GM12892 (cell line): ENCODE measurements at regions not wholly inside any gene's neighbourhood (a gene's known extent, or its start where the extent isn't known, plus 50 kb on each side); places are given as distances from the start of the nearest gene placed in this dataset.

Source experiments
- POLR2A ChIP-seq: IDR thresholded peaks from 2 replicates; pipeline ENCODE4 v1.6.1; 2011; ENCODE audit warnings: low read depth, low read length, control low read depth
- TAF1 ChIP-seq: IDR thresholded peaks from 2 replicates; pipeline ENCODE4 v1.6.1; 2011; ENCODE audit warnings: low read depth, mild to moderate bottlenecking, control low read depth, low read length, borderline replicate concordance

DNA sequence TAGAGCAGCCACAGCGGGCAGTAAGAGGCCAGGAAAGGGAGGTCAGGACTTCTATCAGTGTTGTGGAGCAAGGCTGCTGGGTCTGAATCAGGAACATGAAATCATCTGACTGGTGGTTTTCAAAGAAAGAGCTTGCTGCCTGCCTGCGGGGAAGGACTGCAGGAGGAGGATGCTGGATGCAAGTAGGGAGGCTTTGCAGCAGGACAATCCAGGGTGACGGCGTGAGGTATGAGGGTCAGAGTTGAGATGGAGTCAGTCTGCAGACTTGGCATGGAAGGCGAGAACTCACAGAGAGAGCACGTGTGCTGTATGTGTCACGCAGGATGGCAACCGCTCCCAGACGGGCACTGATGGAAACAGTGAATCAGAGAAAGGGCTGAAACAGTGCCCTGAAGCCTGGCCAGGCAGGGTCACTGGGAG lies 59.2 kb upstream of the CD93 start:
- TF ChIP-seq TAF1 (no peak), POLR2A (no peak)
